Umbilical cord (tissue), 1 donor: ENCODE measurements at regions not wholly inside any gene's neighbourhood (a gene's known extent, or its start where the extent isn't known, plus 50 kb on each side); places are given as distances from the start of the nearest gene placed in this dataset.

Experiments used
- DNase-seq: peaks from one replicate; pipeline ENCODE4 v3.0.0-alpha.2; 2015; ENCODE audit warnings: low spot score

DNA sequence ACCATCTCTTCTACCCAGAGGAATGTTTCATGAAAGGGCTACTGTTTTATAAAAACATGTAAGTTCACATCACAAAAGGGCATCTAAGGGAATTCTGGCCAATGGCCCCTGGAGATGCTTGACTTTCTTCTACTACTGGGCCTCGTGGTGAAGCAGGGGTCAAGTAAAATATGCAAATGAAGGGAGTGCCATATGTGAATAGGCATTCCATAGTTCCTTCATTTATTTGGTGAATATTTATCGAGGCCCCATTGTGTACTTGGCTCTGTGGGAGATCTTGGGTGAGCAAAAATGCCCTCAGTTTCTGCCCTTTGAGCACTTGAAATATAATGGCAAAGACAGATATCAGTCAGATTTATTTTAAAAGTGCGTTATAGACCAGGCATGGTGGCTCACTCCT is 101.3 kb upstream of the CACNA2D3 start:
- no peak for DNase-seq

DNA sequence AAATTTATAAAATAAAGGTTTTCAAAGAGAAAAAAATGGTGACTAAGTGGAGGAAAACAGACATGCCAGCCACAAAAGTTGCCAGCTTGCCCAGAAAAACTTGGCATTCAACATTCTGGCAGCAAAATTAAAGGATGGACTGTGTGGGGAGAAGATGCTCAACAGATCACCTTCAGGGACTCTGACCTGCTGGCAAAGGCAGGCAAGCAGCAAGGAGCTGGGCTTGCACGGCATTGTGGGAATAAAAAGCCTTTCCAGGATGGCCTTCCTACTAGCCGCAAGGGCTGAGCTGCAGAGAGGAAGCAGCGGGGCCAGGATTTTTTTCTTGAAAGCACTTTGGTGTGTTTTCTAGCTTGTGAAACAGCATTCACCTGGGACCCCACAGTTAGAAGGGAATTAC is 101.9 kb upstream of the CACNA2D3 start:
- DNase-seq = no peak

DNA sequence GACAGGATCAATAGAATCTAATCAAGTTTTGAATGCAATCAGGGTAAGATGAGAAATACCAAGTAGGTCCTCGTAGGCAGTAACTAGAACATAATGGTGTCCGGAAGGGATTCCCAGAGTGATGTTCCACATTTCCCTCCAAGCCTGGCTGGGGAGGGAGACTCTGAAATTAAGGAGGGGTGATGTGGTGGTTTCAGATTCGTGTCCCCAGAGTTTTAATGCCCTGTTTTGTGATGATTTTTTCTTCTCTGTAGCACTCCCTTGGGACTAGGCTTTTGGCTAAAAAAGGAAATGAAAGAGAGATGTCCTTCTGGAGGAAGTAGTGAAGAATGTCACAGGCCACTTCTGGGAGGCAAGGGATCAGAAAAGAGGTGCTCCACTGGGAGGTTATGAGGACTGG is 108.3 kb upstream of the CACNA2D3 start:
- DNase-seq = peak; percentile 2

DNA sequence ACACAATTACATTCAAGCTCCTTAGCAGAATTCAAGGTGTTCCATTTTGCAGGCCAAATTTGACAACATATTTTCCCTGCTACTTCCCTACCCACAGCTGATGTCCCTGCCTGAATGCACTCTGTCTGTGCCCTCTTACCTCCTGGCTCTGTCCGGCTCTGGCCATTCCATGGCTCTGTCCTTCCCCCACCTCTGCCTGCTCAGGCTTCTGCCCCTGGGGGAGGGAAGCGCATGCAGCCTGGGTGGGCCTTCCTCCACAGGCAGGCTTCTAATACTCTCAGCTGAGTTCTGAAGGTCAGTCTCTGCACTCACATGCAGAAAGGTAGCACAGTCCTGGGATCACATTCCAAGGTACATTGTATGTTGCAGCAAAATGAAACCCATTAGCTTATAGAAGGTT is 113.6 kb upstream of the CACNA2D3 start:
- DNase-seq = no peak

DNA sequence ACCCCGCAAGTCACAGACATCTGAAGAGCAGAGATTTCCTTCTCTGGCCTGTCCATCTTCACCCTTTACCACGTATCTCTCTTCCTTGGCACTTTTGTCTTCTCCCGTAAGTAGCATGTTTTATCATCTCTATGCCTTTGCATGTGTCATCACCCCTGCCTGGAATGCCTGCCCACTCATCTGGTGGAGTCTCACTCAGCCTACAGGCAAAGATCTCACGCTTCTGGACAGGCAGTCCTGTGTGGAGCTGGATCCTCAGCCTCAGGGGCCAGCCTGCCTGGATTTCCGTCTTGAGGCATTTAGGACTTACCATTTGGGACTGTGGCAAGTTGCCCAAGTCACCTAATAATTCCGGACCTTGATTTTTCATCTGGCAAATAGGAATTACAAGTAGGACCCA is 114.3 kb upstream of the CACNA2D3 start:
- DNase-seq = no peak

DNA sequence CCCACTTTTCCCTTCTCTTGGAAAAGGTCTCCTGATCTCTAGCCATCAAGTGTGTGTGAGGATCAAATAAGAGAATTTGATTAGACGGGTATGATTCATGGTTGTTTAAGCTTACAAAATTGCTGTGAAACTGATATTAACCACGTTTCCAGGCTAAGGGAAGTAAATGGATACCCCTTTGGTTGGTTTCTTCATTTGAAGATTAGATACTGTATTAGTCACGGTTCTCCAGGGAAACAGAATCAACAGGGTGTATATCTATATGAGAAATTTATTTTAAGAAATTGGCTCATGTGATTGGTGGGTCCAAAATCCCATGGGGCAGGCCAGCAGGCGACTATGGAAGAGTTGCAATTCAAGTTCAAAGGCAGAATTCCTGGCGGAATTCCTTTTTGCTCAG is 112.7 kb upstream of the SELENOK start:
- DNase-seq = no peak

DNA sequence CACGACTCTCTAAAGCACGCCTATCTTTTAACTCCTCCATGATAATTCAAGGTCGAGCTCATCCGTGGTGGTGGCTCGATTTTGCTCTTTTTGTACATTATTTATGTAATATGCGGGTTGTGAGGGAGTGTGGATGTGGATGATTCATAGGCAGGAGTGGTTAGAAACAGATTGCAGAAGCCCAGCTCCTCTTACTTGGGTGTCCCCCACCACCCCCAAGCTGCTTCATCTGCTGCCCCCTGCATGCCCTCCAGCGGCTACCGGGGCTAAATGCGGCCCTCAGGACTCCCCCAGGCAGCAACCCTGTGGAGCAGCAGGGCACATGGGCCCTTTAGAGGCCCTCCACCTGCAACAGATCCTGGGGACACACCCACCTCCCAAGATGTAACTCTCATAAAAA is 111.5 kb upstream of the SELENOK start:
- DNase-seq = no peak

DNA sequence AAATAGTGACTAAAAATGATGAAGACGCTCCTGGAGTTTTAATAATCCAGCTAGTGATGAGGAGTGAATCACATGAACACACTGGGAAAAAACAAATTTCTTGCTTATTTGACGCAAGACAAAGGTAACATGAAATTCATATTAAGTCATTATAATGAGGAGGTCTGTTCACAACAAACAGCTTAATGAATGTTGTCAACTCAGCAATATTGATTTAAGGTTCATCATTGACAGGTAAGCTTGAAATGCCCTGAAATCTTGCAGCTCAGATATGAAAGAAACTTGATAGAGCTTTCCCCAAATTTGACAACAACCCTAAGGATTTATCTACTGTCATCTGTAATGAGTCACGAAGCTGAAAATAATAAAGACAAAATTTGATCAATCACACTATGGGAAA is 108.1 kb upstream of the SELENOK start:
- DNase-seq = no peak

DNA sequence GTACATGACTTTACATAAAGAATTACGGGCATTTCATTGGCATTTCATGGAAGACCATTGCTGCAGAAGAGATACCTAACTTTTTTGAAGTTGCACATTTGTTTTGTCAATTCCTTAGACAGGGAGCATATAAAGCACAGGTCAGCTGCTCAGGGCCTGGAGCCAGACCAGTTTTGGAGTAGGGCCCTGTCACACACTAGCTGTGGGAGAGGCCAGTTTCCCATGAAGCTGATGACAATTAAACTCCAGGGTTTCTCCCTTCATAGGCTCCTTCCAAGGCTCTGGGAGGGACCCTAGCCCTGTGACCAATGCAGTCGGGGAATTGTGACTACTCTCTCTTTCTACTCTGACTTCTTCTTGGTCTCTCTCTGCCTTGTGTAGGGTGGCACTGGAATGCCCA is 107.3 kb upstream of the SELENOK start:
- DNase-seq = no peak

DNA sequence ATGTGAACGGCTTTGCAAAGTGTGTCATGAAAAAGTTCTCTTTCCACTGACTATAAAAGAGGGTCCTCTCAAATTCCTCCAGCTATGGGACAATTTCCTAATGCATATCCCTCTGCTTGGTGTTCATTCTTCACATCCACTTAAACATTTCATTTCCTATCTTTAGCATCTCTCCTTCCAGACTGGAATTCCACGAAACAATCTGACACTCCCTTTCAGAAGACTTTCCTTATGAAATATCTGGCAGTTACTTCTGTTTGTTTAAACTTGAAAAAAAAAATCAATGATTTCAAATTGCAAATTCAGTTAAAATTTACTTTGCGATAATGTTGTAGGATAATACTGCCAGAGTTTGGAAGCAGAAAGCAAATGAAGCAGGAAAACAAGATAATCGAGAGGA is 105.8 kb upstream of the SELENOK start:
- DNase-seq = no peak

DNA sequence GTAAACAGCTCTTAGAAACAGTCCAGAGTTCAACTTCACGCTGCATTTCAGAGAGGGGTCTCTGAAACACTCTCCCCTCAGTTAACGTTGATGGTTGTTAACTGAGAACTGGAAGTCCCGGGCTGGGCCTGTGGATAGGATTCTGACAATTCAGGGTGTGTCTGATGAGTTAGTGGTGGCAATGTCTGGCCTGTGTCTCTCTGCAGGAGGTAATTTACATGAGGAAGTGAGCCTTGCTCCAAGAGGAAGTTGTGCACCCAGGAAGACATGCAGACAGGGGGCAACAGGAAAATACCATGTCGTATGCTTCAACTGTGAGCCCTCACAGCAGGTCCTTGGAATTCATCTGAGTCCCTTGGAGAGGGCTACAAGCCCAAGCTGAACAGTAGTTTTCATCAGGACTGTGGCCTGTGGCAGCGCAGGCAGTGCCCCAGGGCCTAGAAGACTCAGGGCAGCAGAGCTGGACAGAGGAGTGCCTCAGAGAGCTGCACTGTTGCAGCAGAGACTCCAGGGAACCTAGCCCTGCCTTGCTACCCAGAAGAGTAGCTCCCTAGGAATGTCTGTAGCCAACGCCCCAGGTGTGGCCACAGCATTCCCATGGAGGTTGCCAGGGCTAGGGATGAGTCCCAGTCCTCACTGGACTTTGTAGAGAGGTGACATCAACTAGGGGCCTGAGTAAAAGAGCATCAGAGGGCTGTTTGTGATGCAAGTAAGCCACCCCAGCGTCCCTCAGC is 104.6 kb upstream of the SELENOK start:
- no peak for DNase-seq

DNA sequence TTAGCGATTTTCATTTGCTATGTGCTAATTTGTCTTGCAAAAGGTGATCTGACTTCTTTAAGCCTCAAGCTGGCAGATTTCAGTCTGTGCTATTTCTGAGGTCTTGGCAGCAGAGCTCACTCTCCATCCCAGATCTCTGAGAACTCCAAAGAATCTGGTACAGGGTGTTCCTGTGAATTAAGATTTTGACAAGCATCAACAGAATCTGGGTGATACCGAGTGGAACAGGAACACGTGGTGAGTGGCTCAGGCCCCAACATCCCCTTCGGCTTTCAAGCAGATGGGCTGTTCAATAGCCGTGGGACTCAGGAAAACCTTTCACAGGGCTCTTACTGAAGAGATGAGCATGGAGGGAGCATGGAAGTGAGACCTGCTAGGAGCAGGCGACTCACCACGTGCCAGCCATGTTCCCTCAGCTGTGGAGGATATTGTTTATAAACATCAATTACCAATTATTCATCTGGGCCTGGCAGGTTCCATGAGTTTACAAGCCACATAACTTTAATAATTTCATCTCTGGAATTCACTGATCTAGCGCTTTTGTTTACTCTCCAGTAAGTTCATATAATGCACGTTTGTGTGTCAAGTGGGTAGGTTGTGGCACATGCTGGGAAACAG is 103.4 kb upstream of the SELENOK start:
- DNase-seq = no peak

DNA sequence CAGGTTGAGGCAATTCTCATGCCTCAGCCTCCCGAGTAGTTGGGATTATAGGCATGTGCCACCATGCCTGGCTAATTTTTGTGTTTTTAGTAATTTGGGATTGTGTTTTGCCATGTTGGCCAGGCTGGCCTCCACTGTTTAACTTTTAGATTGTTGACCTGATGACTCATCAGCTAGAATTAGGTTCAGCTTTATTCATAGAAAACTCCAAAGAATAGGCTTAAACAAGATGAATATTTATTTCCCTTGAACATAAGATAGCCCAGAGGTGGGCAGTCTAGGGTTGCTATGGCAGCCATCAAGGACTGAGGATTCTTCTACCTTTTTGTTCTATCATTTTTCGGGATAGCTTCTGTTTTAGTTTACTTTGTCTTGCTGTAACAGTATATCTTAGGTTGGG is 99.6 kb upstream of the SELENOK start:
- no peak for DNase-seq

DNA sequence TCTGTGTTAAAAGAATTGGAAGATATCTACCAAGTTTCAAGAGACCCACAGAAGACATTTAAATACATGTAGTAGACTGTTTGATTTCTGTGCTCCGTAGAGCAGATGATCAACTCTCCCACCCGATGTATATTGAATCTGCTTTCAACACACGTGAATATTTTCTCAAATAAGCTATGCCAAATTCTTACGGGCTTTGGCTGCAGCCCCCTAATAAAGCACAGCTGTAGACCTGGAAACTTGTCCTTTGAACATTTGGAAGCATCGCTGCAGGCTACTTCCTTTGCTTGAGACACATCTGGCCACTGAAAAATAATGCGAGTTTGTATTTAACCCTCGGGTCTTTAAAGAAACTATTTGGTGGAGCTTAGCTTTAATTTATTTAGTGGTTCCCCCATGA is 98.3 kb upstream of the SELENOK start:
- DNase-seq = no peak

DNA sequence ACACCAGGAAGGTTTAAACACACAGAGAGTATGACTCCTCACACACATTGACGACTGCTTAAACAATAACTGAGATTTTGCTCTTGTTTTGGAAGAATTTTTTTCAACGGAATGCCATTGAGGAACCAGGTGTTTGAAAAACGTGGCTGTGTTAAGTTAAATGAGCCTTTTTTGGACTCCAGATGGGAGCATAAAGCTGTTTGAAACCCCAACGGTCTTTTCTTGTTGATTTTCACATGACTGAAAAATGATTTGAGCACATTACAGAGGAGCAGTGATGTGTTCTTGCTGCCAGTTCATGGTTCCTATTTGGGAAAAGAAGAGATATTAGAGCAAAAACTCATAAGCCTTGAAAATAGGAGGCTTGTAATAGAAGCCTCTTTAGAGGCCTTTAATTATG is 97.8 kb upstream of the SELENOK start:
- no peak for DNase-seq

DNA sequence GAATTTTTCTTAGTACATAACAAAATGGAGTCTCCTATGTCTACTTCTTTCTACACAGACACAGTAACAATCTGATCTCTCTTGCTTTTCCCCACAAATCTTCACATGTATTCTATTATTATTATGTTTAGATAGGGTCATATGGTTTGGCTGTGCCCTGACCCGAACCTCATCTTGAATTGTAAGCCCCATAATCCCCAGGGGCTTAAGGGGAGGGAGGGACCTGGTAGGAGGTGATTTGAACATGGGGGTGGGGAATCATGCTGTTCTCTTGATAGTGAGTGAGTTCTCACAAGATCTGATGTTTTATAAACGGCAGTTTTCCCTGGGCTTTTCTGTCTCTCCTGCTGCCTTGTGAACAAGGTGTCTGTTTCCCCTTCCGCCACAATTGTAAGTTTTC is 86.7 kb upstream of the SELENOK start:
- peak; percentile 8 for DNase-seq

DNA sequence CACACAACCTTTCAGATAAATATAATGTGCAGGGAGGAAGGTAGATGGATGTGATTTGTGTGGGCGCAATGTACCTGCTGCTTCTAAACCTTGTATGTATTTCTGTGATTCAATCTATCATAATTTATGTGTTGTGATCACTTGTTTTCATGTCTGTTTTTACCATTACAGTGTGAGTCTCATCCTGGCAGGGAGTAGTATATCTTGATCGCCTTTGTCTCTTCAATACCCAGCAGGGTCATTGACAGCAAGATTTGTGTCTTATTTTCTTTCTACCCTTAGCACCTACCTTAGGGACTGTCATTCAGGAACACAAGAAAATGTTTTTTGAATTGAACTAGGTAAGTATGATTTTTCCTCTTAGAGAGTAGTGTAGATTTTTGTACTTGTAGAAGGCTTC is 83.7 kb upstream of the SELENOK start:
- no peak for DNase-seq

DNA sequence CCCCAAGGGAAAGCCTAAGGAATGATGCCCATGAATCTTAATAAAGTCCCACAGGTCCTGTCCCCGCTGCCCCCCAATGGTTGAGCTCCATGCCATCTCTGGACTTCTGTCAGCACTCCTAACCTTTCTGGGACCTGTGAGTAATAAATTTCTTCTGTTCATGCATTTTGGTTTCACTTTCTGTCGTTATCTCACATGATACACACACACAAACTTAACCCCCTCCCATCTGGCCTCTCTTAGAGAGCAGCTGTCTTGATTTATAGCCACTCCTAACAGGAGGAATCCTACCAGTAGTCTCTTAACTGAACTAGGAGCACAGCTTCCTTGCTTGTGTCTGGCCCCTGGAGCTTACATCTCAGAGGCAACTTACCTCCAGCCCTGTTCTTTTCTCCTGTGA is 82.7 kb upstream of the SELENOK start:
- DNase-seq = no peak

DNA sequence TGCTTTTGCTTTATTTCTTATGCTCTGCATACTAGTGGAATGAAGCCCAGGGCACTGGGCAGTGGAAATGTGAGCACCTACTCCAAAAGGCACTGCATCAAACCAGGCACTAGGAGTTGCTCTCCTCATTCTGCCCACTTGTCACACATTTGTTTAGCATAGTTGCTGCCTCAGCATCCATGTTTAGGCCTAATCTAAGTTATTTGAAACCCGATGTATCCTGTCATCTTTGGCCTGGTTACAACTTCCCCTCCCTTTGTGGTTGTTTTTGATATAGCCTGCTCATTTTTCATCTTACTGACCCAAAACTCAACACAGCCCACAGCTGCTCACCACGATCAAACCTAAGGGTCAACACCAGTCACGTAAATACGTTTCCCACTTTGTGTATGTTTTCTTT is 82.2 kb upstream of the SELENOK start:
- no peak for DNase-seq

DNA sequence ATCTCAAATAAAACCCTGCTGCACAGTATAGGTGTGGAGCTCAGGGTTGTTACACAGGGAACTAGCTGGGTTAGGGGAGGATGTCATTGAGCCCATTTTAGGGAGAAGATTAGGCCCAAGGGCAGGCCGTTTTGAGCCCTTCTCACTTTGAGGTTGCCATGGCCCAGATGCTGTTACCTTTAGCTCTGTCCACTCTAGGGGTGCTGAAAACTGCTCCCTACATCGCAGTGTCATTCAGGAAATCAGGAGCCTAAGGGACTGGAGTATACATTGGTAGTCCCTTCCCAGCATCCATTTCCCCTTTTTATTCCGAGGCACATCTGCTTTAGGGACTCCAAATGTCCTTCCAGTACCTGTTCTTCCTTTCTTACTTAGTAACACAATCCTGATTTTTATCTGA is 79.0 kb upstream of the SELENOK start:
- peak; percentile 16 for DNase-seq

DNA sequence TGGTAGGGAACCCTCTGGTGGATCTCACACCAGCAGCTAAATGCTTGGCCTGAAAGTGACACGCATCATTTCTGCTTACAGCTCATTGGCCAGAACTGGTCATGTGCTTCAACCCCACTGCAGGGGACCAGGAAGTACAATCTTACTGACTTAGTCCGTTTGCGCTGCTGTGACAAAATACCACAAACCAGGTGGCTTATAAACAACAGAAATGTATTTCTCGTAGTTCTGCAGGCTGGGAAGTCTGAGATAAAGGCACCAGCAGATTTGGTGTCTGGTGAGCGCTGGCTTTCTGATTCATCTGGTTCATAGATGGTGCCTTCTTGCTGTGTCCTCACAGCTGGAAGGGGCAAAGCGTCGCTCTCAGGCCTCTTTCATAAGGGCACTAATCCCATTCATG is 77.4 kb upstream of the SELENOK start:
- no peak for DNase-seq

DNA sequence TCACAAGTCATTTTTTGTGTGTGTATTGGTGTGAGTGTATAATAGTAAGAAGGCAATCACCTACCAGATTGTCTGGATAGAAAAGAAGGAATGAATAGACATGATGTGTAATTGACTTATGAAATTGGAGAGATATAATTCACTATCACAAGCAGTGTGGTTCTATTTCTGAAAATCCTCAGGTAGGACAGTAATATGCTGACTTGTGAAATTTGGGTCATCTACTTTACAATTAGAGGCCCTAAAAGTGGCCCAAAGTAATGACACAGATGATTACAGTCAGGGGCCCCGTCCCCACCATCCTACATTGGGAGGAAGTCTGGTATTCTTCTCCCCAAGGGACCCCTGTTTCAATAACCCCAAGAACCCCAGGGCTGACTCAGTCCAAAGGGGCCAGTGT is 73.6 kb upstream of the SELENOK start:
- no peak for DNase-seq

DNA sequence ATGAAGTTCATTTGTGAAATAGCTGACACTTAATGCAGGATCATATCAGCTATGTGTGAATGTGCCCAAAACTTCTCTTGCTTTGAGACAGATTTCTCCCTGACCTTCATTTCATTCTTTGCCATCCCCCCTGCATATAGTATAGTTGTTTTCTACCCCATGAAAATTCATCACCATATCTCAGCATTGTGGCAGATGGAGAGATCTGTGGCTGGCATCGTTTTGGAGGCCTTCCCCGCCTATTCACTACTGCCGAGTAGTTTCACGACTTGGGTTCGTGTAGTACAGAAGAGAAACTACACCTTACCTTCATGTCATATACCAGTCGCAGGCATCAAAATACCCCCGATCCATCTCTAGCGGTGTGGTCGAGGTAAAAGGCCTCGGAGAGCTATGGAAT is 66.2 kb upstream of the SELENOK start:
- DNase-seq = no peak

DNA sequence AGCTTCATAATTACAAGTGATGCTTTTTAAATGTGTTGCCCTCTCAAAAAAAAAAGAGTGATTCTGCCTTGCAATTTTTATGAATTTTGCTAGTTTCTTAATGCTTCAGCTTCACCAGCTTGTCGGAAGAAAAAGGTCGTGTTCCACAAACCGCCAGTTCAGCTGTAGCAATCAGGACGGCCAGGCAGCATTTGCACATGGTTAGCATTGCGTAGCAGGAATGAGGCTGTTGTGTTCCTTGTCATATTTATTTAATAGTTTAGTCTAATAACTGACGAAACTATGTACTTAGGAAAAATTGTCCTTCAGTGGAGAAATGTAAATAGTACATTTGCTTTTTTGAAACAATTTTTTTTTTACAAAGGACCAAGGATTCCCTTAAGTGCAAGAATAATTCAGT is 64.9 kb upstream of the SELENOK start:
- DNase-seq = no peak
